Spinal cord (tissue), 9 donors: ENCODE measurements at regions not wholly inside any gene's neighbourhood (a gene's known extent, or its start where the extent isn't known, plus 50 kb on each side); places are given as distances from the start of the nearest gene placed in this dataset.
"Not testable (repeated sequence)": the region's sequence is repeated elsewhere in the genome, so short reads cannot be mapped to it uniquely, and the experiment has no call there.

ENCODE experiments used
- DNase-seq, 6 donors: peaks; one replicate each; pipeline versions ENCODE4 v3.0.0 to v3.0.0-alpha.2; 2013 to 2015; ENCODE audit warnings: low spot score in 6 of 6, low read depth in 4 of 6
- H3K27ac ChIP-seq: one replicate; pipeline ENCODE4 v1.5.1; 2013; ENCODE audit warnings: low read depth, low read length, control low read depth
- H3K27me3 ChIP-seq: one replicate; pipeline ENCODE4 v1.6.1; 2013; ENCODE audit warnings: low read length; ENCODE audit not compliant: control insufficient read depth, insufficient read depth
- H3K36me3 ChIP-seq: one replicate; pipeline ENCODE4 v1.6.1; 2013; ENCODE audit warnings: low read length; ENCODE audit not compliant: control insufficient read depth, insufficient read depth
- H3K4me1 ChIP-seq: one replicate; pipeline ENCODE4 v1.6.1; 2013; ENCODE audit warnings: low read length; ENCODE audit not compliant: control insufficient read depth, insufficient read depth
- H3K4me3 ChIP-seq: one replicate; pipeline ENCODE4 v1.5.1; 2013; ENCODE audit warnings: low read depth, low read length, control low read depth
- H3K9me3 ChIP-seq: one replicate; pipeline ENCODE4 v1.6.1; 2013; ENCODE audit warnings: low read length; ENCODE audit not compliant: control insufficient read depth, insufficient read depth
- WGBS: methylation state at CpG from one replicate; pipeline ENCODE4 v1.1.5; 2013; ENCODE audit warnings: missing lambda C conversion rate; ENCODE audit not compliant: insufficient coverage; 5-methylcytosine and 5-hydroxymethylcytosine counted together
- donor health status: healthy.

DNA sequence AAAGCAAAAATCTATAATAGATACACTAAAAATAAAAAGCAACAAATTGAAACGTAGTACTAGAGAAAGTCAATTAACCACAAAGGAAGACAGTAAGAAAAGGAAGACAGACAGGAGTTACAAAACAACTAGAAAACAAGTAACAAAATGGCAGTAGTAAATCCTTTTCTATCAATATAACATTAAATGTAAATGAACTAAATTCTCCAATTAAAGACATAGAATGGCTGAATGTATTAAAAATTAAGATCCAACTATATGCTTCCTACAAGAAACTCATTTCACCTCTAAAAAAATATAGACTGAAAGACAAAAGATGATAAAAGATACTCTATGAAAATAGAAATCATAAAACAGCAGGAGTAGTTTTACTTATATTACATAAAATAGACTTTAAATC lies 79.1 kb downstream of the CTH start:
- H3K4me3 ChIP-seq, result no peak overlapping the region
- no peaks in the 10 kb centered on the region for H3K4me1 ChIP-seq
- no peaks in the 10 kb centered on the region for H3K36me3 ChIP-seq
- peaks cover 2% of the 10 kb centered on the region for H3K9me3 ChIP-seq
- H3K27me3 ChIP-seq, result no peaks in the 10 kb centered on the region
- no CpG with 5 or more reads among the region's 1 CpG for WGBS
- no peak for DNase-seq
- H3K27ac ChIP-seq, result no peak overlapping the region

DNA sequence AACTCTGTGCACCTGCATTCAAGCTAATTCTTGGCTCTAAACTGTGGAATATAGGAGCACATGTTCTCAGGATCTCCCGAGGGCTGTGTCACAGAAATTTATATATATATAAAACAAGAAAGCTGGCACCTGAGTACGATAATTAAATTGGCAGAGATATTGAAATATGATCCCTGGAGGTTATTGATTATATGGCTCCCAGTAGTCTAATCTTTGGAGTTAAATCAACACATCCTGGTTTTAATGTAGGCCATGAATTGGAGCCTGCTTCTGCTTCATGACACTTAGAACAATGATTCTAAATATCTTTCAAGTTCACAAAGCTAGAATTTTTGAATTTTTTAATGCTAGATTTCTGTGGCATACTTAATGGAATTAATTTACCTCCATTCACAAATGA lies 84.3 kb downstream of the CTH start:
- no peaks in the 10 kb centered on the region for H3K4me1 ChIP-seq
- no peak overlapping the region for H3K4me3 ChIP-seq
- DNase-seq, result peak in 1 of 6 donors; percentile 9
- H3K27ac ChIP-seq, result no peak overlapping the region
- H3K9me3 ChIP-seq, result no peaks in the 10 kb centered on the region
- no CpG with 5 or more reads among the region's 2 CpGs for WGBS
- H3K36me3 ChIP-seq, result no peaks in the 10 kb centered on the region
- H3K27me3 ChIP-seq, result no peaks in the 10 kb centered on the region

DNA sequence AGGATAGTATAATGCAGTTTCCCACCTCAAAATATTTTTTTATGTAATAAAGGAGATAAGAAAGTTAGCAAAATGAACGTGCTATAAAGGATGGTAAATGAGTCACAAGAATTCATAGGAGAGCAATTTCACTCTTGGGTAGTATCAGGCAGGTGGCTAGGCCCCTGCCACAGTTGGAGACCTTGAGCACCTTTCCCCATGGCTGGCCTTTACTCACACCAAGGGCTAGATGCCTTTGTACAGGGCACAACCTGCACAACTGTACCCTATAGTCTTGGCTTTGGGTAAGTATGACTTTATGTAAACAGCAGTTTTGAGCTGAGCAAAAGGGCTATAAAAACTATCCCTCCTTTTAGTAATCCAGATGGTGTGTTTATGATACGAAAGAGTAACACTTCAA lies 85.1 kb downstream of the CTH start:
- WGBS, result no CpG with 5 or more reads among the region's 2 CpGs
- H3K4me3 ChIP-seq, result no peak overlapping the region
- no peak for DNase-seq
- H3K36me3 ChIP-seq, result no peaks in the 10 kb centered on the region
- no peaks in the 10 kb centered on the region for H3K4me1 ChIP-seq
- no peaks in the 10 kb centered on the region for H3K27me3 ChIP-seq
- H3K9me3 ChIP-seq, result no peaks in the 10 kb centered on the region
- no peak overlapping the region for H3K27ac ChIP-seq

DNA sequence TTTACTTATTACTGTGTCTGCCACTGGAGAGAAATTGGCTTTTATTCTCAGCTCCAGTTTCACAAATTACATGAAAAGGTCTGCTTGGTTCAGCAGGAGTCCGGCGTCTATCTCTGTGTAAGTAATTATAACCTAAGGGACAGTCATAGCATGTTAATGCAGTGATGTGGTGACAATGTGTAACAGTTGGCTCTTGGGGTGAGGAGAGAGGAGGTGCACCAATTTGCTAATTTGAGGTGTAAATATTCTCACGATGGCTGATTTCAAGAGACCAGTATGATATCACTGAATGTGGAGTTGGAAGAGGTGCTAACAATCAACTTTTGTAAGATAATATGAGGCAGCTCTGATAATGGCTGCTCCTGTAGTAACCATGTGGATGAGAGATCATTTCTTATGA lies 86.1 kb downstream of the CTH start:
- no peak overlapping the region for H3K4me3 ChIP-seq
- 48% methylated on average over 3 of the region's 3 CpGs for WGBS
- H3K36me3 ChIP-seq, result no peaks in the 10 kb centered on the region
- H3K9me3 ChIP-seq, result no peaks in the 10 kb centered on the region
- no peak overlapping the region for H3K27ac ChIP-seq
- peak in 1 of 6 donors; percentile 48 for DNase-seq
- no peaks in the 10 kb centered on the region for H3K4me1 ChIP-seq
- no peaks in the 10 kb centered on the region for H3K27me3 ChIP-seq

DNA sequence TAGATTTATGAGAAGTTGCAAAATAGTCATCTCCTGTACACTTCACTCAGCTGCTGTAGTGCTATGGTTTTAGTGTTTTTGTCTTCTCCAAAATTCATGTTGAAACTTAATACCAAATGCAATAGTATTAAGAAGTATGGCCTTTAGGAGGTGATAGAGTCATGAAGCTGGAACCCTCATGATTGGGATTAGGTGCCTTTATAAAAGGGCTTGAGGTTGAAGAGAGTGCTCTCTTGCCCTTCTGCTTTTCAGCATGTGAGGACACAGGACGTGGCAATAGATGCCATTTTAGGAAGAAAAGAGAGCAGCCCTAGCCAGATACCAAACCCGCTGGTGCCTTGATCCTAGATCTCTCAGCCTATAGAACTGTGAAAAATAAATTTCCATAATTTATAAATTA lies 87.6 kb downstream of the CTH start:
- no peak overlapping the region for H3K4me3 ChIP-seq
- H3K36me3 ChIP-seq, result no peaks in the 10 kb centered on the region
- WGBS, result no CpG with 5 or more reads among the region's 2 CpGs
- no peak overlapping the region for H3K27ac ChIP-seq
- DNase-seq, result no peak
- no peaks in the 10 kb centered on the region for H3K9me3 ChIP-seq
- H3K4me1 ChIP-seq, result no peaks in the 10 kb centered on the region
- no peaks in the 10 kb centered on the region for H3K27me3 ChIP-seq

DNA sequence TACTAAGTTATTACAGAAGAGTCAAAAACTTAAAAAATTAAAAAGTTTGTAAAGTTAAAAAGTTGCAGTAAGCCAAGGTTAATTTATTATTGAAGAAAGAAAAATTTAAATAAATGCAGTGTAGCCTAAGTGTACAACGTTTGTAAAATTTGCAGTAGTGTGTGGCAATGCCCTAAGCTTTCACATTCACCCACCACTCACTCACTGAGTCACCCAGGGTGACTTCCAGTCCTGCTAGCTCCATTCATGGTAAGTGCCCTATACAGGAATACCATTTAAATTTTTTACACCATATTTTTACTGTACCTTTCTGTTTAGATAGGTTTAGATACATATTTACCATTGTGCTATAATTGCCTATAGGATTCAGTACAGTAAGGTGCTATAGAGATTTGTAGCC lies 88.6 kb downstream of the CTH start:
- no peak overlapping the region for H3K27ac ChIP-seq
- H3K27me3 ChIP-seq, result no peaks in the 10 kb centered on the region
- no CpG with 5 or more reads among the region's 1 CpG for WGBS
- H3K9me3 ChIP-seq, result no peaks in the 10 kb centered on the region
- no peaks in the 10 kb centered on the region for H3K4me1 ChIP-seq
- no peak overlapping the region for H3K4me3 ChIP-seq
- no peak for DNase-seq
- no peaks in the 10 kb centered on the region for H3K36me3 ChIP-seq

DNA sequence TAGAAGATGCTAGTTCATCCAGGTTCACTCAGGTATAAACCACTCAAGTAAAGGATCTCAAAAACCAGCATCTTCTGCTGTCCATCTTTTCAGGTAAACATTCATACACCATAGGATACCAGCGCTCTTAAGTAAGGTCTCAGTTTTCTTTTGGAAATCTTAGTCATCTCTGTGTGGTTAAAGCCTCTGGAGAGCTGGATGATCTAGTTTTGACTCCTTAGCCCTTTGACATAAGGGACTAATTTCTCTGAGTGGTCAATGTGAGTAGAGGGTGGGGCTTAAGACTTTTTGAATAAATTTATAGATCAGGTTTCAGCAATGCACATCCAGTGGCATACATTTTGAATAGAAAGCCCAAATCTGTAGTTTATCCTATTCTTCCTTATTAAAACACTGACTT lies 92.3 kb downstream of the CTH start:
- H3K9me3 ChIP-seq, result no peaks in the 10 kb centered on the region
- H3K4me3 ChIP-seq, result no peak overlapping the region
- no CpG with 5 or more reads among the region's 1 CpG for WGBS

DNA sequence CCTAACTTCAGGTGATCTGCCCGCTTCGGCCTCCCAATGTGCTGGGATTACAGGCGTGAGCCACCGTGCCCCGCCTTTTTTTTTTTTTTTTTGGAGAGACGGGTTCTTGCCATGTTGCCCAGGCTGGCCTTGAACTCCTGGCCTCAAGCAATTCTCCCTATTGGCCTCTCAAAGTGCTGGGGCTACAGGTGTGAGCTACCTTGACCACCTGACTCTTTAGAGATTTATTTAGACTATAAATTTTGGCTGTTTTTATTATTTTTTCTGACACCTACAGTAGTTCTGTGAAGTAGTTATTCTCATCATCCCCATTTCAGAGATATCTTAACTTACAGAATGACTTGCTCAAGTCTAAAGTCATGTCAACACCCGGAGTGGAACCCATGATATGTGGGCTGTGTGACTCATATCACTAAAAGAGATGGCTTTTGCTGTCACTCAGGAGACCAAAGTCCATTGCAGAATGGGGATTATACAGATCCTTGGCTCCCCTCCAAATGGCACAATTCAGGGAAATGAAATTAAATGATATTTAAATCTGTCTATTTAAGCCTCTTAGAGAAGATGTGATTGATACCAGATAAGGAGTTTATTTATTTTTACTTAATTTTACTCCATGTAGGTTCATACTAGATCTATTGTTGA lies 93.2 kb downstream of the CTH start:
- WGBS, result 96% methylated on average over 5 of the region's 7 CpGs
- H3K27me3 ChIP-seq, result no peaks in the 10 kb centered on the region
- DNase-seq, result no peak
- no peaks in the 10 kb centered on the region for H3K4me1 ChIP-seq
- no peak overlapping the region for H3K4me3 ChIP-seq
- H3K9me3 ChIP-seq, result no peaks in the 10 kb centered on the region
- no peak overlapping the region for H3K27ac ChIP-seq
- H3K36me3 ChIP-seq, result no peaks in the 10 kb centered on the region

More for the DNA sequence above, 92.3 kb downstream of the CTH start:
- H3K36me3 ChIP-seq, result no peaks in the 10 kb centered on the region
- H3K27me3 ChIP-seq, result no peaks in the 10 kb centered on the region
- H3K27ac ChIP-seq, result no peak overlapping the region
- no peak for DNase-seq
- no peaks in the 10 kb centered on the region for H3K4me1 ChIP-seq

DNA sequence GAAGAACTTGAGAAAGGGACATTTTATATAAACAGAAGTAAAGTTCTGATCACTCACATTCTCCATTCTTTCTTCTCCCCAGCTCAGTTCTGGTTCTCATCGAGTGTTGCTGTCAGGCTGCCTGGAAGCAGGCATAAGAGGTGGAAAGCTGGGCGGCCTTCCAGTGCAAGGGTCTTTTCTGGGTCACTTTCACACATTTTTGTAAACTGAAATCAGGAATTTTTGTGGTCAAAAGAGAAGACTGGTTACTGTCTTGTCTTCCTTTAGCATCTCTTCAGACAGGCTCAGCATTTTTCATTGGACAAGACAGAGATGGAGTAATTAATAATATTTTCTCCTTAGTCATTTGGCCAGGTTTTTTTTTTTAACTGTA lies 93.7 kb downstream of the CTH start:
- 83% methylated on average over 1 of the region's 2 CpGs for WGBS
- no peak overlapping the region for H3K27ac ChIP-seq

DNA sequence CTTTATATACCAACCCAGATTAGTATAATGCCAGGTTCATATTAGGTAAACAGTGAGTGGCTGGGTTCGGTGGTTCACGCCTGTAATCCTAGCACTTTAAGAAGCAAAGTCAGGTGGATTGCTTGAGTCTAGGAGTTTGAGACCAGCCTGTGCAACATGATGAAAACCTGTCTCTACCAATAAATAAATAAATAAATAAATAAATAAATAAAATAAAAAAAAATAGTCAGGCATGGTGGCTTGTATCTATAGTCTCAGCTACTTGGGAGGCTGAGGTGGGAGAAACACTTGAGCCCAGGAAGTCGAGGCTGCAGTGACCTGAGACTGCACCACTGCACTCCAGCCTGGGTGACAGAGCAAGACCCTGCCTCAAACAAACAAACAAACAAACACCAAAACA lies 96.9 kb downstream of the CTH start:
- WGBS, result no CpG with 5 or more reads among the region's 3 CpGs

More for the DNA sequence above, 93.7 kb downstream of the CTH start:
- no peaks in the 10 kb centered on the region for H3K9me3 ChIP-seq
- peak in 1 of 6 donors; percentile 9 for DNase-seq
- no peaks in the 10 kb centered on the region for H3K4me1 ChIP-seq
- H3K36me3 ChIP-seq, result no peaks in the 10 kb centered on the region
- H3K4me3 ChIP-seq, result no peak overlapping the region
- H3K27me3 ChIP-seq, result no peaks in the 10 kb centered on the region

More for the DNA sequence above, 96.9 kb downstream of the CTH start:
- H3K9me3 ChIP-seq, H3K4me1 ChIP-seq, H3K36me3 ChIP-seq, DNase-seq, H3K27ac ChIP-seq, H3K27me3 ChIP-seq, H3K4me3 ChIP-seq: not testable (repeated sequence)
